PC-9 (cell line): ENCODE measurements at regions not wholly inside any gene's neighbourhood (a gene's known extent, or its start where the extent isn't known, plus 50 kb on each side); places are given as distances from the start of the nearest gene placed in this dataset.

ENCODE experiments used
- BruUV-seq: library from RNA; stranded (reverse); fragments of 400-500 nt; replicated peaks from 2 replicates; lab custom pipeline; 2021; lab: Mats Ljungman, UMichigan
- CTCF ChIA-PET: fragments of 300-600 bp; sonication (Branson Sonifier 250); formaldehyde crosslinking; loops from one replicate; lab custom pipeline; 2022; ENCODE audit warnings: antibody characterized with exemption; lab: Charles Lee
- POLR2A ChIA-PET: fragments of 300-600 bp; sonication (Branson Sonifier 250); formaldehyde crosslinking; loops from one replicate; lab custom pipeline; 2022; ENCODE audit warnings: antibody characterized with exemption; ENCODE audit not compliant: unreplicated experiment; lab: Charles Lee
- DNase-seq, 2 experiments: peaks; one replicate each; pipeline versions ENCODE4 v3.0.0 to v3.0.0-alpha.2; 2015 to 2022; ENCODE audit warnings: mixed read lengths in 1 of 2
- H2AFZ ChIP-seq: fragments of 200-600 bp; sonication (generic); 2 replicates; pipeline ENCODE4 v1.8.1; 2017; ENCODE audit warnings: antibody characterized with exemption
- H3F3A ChIP-seq: fragments of 200-600 bp; sonication (generic); 2 replicates; pipeline ENCODE4 v1.8.1; 2017; ENCODE audit warnings: antibody characterized with exemption, mild to moderate bottlenecking, low read depth; ENCODE audit not compliant: insufficient read depth
- H3K27ac ChIP-seq: fragments of 200-600 bp; sonication (generic); 2 replicates; pipeline ENCODE4 v1.6.1; 2016; ENCODE audit warnings: mixed run types
- H3K27me3 ChIP-seq: fragments of 200-600 bp; sonication (generic); 2 replicates; pipeline ENCODE4 v1.6.1; 2016; ENCODE audit warnings: low read depth, mixed run types; ENCODE audit not compliant: insufficient read depth
- H3K36me3 ChIP-seq: fragments of 200-600 bp; sonication (generic); 2 replicates; pipeline ENCODE4 v1.6.1; 2016; ENCODE audit warnings: low read depth, mixed run types
- H3K4me1 ChIP-seq: fragments of 200-600 bp; sonication (generic); replicated peaks from 2 replicates; pipeline ENCODE4 v1.6.1; 2016; ENCODE audit warnings: mixed run types; ENCODE audit not compliant: insufficient read depth
- H3K4me2 ChIP-seq: fragments of 200-600 bp; sonication (generic); 2 replicates; pipeline ENCODE4 v1.6.1; 2017; ENCODE audit warnings: mixed run types
- H3K4me3 ChIP-seq: fragments of 200-600 bp; sonication (generic); 2 replicates; pipeline ENCODE4 v1.6.1; 2016; ENCODE audit warnings: mixed run types
- H3K79me2 ChIP-seq: fragments of 200-600 bp; sonication (generic); 2 replicates; pipeline ENCODE4 v1.6.1; 2017; ENCODE audit warnings: low read depth, mixed run types
- H3K9me2 ChIP-seq: fragments of 200-600 bp; sonication (generic); 2 replicates; pipeline ENCODE4 v1.8.1; 2017; ENCODE audit warnings: mild to moderate bottlenecking; ENCODE audit not compliant: insufficient read depth
- H3K9me3 ChIP-seq: fragments of 200-600 bp; sonication (generic); 2 replicates; pipeline ENCODE4 v1.8.1; 2016; ENCODE audit warnings: low read depth; ENCODE audit not compliant: insufficient read depth
- H4K20me1 ChIP-seq: fragments of 200-600 bp; sonication (generic); 2 replicates; pipeline ENCODE4 v1.8.1; 2017; ENCODE audit not compliant: insufficient read depth
- EZH2 ChIP-seq: fragments of 200-600 bp; sonication (generic); IDR thresholded peaks from 2 replicates; pipeline ENCODE4 v1.8.0; 2017; ENCODE audit warnings: antibody characterized with exemption, low read depth
- intact Hi-C: fragments of 100-400 bp; cut with micrococcal nuclease; formaldehyde crosslinking; loops from one replicate; pipeline ENCODE4 v1.10.0; 2022; ENCODE audit not compliant: unreplicated experiment
- TF ChIP-seq, protein P1 (sequence below): fragments of 200-600 bp; sonication (generic); conservative IDR thresholded peaks from 2 replicates; pipeline ENCODE4 v1.6.1; 2017; ENCODE audit warnings: mixed run types, antibody characterized with exemption, mild to moderate bottlenecking, moderate library complexity

DNA sequence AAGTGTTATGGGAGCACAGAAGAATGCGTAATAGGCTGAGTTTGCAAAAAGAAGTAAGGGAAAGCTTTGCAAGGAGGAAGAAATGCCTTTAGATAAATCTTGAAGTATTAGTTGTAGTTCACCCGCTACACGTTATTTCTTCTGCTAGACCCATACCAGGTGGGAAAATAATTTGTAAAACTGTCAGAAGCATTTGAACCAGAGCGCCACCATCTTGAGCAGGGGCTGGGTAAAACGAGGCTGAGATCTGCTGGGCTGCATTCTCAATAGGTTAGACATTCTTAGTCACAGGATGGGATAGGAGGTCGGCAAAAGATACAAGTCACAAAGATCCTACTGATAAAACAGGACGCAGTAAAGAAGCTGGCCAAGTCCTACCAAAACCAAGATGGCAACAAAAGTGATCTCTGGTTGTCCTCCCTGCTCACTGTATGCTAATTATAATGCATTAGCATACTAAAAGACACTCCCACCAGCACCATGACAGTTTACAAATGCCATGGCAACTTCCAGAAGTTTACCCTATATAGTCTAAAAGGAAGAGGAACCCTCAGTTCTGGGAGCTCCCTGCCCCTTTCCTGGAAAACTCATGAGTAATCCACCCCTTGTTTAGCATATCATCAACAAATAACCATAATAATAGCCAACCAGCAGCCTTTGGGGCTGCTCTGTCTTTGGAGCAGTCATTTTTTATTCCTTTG lies 50.0 kb upstream of the ZNF280D start:
- Histone ChIP-seq H3K4me2 (no peak overlapping the region), H3K4me1 (no peaks in the 10 kb centered on the region), H2AFZ (no peak overlapping the region), H3K27ac (no peak overlapping the region), H3K9me2 (no peaks in the 10 kb centered on the region), H3K27me3 (no peaks in the 10 kb centered on the region), H3K79me2 (no peaks in the 10 kb centered on the region), H3K36me3 (no peaks in the 10 kb centered on the region), H4K20me1 (no peaks in the 10 kb centered on the region), H3K4me3 (no peak overlapping the region), H3K9me3 (no peaks in the 10 kb centered on the region), H3F3A (no peaks in the 10 kb centered on the region)
- TF ChIP-seq EZH2, result no peak
- TF ChIP-seq, protein P1, sequence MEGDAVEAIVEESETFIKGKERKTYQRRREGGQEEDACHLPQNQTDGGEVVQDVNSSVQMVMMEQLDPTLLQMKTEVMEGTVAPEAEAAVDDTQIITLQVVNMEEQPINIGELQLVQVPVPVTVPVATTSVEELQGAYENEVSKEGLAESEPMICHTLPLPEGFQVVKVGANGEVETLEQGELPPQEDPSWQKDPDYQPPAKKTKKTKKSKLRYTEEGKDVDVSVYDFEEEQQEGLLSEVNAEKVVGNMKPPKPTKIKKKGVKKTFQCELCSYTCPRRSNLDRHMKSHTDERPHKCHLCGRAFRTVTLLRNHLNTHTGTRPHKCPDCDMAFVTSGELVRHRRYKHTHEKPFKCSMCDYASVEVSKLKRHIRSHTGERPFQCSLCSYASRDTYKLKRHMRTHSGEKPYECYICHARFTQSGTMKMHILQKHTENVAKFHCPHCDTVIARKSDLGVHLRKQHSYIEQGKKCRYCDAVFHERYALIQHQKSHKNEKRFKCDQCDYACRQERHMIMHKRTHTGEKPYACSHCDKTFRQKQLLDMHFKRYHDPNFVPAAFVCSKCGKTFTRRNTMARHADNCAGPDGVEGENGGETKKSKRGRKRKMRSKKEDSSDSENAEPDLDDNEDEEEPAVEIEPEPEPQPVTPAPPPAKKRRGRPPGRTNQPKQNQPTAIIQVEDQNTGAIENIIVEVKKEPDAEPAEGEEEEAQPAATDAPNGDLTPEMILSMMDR, result no peak
- ChIA-PET CTCF (no interaction called here), POLR2A (no interaction called here)
- DNase-seq, result no peak
- no TSS peak for BruUV-seq
- intact Hi-C loops, result no loop called here
